Amniotic epithelial cell (primary cell): ENCODE measurements at regions not wholly inside any gene's neighbourhood (a gene's known extent, or its start where the extent isn't known, plus 50 kb on each side); places are given as distances from the start of the nearest gene placed in this dataset.

Source experiments
- DNase-seq: peaks from one replicate; pipeline ENCODE4 v3.0.0-alpha.2; 2010; ENCODE audit warnings: low read depth

GRCh38 chr4:111879539-111879938, 265.7 kb upstream of the FAM241A start:
- no peak for DNase-seq

- peak; percentile 67 for DNase-seq
Observed at GRCh38 chr4:111880116-111880515, 265.1 kb upstream of the FAM241A start.

- DNase-seq: peak; percentile 42
Observed at GRCh38 chr4:111883557-111883999, 261.7 kb upstream of the FAM241A start.

- no peak for DNase-seq
Observed at GRCh38 chr4:111890412-111890811, 254.8 kb upstream of the FAM241A start.

- no peak for DNase-seq
Observed at GRCh38 chr4:111905511-111905910, 239.7 kb upstream of the FAM241A start.

- no peak for DNase-seq
Observed at GRCh38 chr4:111919639-111920038, 225.6 kb upstream of the FAM241A start.

DNA sequence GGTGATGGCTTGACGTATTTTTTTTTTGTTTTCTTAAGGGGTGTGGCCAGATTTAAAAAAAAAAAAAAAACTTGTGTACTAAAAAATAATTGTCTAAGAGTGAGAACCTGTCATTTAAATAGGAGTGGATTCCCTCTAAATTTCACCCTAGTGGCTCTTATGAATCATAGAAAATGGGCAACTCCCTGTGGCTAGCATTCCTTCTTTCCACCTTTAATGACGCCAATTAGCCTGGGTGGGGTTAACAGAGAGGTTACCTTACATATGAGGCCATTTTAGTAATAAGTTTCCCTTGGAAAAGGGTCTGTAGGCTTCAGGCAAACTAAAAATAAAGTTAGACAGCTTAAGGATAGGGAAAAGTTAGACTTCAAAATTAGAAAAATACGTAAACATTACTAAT, 223.5 kb upstream of the FAM241A start:
- no peak for DNase-seq

DNA sequence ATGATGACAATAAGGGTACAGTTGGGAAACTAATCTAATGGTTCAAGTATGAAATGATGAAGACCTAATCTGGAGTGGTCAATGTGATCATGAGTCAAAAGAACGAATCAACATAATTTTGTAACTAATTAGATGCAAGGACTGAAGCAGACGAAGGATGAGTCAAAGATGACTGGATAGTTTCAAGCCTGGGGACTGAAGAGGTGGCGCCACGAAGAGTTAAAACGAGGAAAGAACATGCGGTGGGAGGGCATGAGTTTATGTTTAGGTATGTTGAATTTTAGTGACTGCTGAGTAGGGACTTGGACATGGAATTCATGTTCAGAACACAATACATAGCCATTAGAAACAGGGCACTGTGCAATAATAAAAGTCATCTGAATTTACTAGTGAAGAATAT, 221.5 kb upstream of the FAM241A start:
- peak; percentile 25 for DNase-seq

DNA sequence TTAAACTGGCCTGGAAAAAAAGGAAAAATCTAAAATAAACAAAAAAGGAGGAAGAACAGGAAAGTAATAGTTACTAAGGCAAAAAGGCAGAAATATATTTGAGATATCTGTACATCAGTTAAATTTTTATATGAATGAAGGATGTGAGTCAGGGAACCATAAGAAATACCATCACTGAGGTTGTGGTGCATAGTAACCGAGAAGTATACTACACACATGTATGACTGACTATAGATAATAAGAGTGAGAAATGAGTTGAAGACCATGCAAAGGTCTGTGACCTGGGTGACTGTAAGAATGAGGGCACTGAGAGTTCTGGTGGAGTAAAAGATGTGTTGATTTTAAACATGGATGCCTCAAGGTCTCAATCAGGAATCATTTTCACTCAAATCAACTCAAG, 220.6 kb upstream of the FAM241A start:
- DNase-seq: no peak

GRCh38 chr4:111930659-111931058, 214.6 kb upstream of the FAM241A start:
- no peak for DNase-seq

DNA sequence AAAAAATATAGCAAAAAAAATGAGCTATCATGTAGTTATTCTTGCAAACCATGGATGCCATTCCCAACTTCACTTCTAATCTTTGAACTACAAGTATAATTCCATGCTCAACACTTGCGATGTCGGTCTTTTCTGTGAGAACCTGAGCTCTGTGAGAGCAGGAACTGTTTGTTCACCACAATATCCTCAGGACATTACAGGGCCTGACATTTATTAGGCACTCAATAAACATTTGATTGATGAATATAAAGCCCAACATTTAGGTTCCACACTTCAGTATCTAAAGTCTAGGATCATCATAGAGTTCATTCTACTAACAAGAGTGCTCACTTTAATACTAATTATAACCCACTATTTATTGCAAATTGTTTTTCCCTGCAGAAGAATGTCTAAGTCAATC, 211.6 kb upstream of the FAM241A start:
- no peak for DNase-seq

- DNase-seq: no peak
Observed at GRCh38 chr4:111934314-111934713, 210.9 kb upstream of the FAM241A start.

- DNase-seq: peak; percentile 79
Observed at GRCh38 chr4:111937368-111937767, 207.9 kb upstream of the FAM241A start.

DNA sequence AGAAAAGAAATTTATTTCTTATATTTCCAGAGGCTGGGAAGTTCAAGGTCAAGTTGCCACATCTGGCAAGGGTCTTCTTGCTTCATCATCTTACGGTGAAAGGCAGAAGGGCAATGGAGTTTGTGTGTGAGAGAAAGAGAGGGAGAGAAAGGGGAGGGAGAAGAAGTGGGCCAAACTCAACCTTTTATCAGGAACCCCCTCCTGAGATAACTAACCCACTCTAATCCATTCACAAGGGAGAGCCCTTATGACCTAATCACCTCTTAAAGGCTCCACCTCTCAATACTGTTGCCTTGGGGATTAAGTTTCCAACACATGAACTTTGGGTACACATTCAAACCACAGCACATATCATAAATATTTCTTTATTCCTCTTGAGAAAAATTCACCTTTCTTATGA, 203.3 kb upstream of the FAM241A start:
- DNase-seq: no peak

DNA sequence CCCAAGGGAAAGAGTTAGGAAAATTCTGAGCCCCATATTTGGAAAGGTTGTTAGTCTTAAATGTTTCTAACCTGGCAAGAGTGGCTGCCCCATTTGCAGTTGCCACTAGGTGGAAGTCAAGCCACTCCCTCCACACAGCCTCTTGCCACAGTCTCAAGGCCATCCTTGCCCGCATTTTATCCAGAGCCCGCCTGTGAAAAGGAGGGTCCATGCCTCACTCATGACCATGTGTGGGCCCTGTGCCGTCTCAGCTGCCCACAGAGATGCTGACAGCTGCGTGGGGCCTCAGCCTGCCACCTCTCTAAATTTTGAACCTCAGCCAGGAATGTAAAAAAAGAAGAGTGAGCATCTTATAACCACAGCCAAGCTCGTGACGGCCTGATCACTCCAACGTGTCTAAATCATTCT, 201.5 kb upstream of the FAM241A start:
- peak; percentile 75 for DNase-seq

DNA sequence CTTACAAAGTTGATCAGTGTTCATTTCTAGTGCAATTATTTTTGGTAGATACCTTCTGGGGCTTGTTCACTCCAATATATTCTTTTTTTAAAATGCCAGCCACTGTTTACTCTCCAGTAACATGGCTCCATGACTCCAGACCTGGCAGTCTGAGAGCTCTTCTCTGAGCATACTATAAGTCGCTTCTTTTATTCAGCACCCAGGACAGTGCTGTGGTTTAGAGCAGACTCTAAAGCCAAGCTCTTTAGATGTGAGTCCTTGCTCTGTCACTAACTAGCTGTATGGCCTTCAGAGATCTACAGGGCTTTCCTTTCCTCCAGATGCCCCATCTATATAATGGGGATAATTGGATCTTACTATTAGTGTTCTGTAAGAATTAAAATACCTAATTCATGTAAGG, 200.2 kb upstream of the FAM241A start:
- DNase-seq: peak; percentile 52

GRCh38 chr4:111946800-111947199, 198.5 kb upstream of the FAM241A start:
- no peak for DNase-seq

- peak; percentile 49 for DNase-seq
Observed at GRCh38 chr4:111952688-111953087, 192.6 kb upstream of the FAM241A start.

GRCh38 chr4:111954550-111954949, 190.7 kb upstream of the FAM241A start:
- DNase-seq: no peak

DNA sequence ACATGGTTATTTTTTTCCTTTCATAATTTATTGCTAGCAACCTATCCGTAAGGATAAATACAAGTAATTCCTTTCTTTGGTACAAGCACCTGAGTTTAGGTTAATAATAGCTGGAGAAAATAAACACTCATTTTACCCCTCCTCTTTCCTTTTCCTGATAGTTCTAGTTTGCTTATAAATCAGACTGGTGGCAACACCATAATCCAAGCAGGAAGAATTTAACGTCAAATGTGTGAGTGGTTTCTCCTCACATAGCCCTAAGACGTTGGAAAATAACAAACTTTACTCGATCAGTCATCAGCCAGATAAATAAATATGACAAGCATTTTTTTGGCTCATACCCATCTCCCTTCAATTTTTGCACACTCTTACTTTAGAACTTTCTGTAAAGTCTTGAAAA, 190.3 kb upstream of the FAM241A start:
- DNase-seq: peak; percentile 29

- no peak for DNase-seq
Observed at GRCh38 chr4:111957116-111957515, 188.1 kb upstream of the FAM241A start.

DNA sequence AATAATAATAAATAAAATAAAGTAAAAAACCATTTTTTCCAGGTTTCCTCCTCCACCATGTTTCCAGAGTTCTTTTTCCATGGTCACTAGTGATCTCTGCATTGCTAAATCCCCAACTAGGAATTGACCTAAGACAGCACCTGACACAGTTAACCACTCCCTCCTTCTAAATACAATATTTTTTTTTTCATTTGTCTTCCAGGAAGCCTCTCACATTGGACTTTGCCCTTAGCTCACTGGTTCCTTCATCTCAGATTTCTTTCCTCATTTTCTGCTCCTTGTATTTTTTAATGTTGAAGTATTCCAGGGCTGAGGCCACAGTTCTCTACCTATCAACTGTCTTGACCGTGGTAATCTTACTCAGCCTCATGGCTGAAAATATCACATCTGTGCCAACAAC, 187.3 kb upstream of the FAM241A start:
- no peak for DNase-seq

GRCh38 chr4:111959222-111959621, 186.0 kb upstream of the FAM241A start:
- DNase-seq: peak; percentile 97

DNA sequence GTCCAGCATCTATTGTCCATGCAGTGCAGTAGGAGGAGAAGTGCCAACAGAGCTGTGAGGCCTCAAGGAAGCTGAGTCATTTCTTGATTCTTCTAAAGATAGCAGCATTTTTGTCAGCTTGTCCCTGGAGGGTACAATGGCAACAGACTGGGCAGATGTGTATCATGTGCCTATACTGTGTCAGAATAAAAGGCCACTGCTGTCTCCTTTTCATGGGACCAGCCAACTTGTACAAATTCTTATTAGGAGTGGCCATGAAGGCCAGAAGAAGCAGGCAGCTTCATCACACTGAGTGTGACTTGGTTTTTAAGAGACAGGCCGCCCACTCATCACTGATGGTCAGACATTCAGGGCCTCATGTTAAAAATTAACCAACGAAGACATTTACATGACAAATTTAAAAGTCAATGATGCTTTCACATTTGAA, 185.0 kb upstream of the FAM241A start:
- peak; percentile 29 for DNase-seq

- DNase-seq: peak; percentile 57
Observed at GRCh38 chr4:111961026-111961425, 184.2 kb upstream of the FAM241A start.
